ENCODE measurements at regions not wholly inside any gene's neighbourhood (a gene's known extent, or its start where the extent isn't known, plus 50 kb on each side); places are given as distances from the start of the nearest gene placed in this dataset.

GRCh38 chr4:141307241-141307689 lies 86.6 kb downstream of the ZNF330 start:
- TF ChIP-seq TEAD4 (CRISPR knock-in tag; IDR thresholded peaks at IDR 0.05) (no peak), CTCF (IDR thresholded peaks at IDR 0.05) (peak; percentile 62), NR1H2 (CRISPR knock-in tag; IDR thresholded peaks at IDR 0.05) (no peak), JUN (CRISPR knock-in tag; IDR thresholded peaks at IDR 0.05) (no peak), SP1 (CRISPR knock-in tag; conservative IDR thresholded peaks at IDR 0.05) (no peak), MAX (CRISPR knock-in tag; IDR thresholded peaks at IDR 0.05) (no peak), FOXJ3 (CRISPR knock-in tag; IDR thresholded peaks at IDR 0.05; ENCODE audit: borderline replicate concordance) (no peak), EMX1 (CRISPR knock-in tag; IDR thresholded peaks at IDR 0.05) (no peak), ZNF232 (CRISPR knock-in tag; IDR thresholded peaks at IDR 0.05) (no peak), FOXK1 (CRISPR knock-in tag; IDR thresholded peaks at IDR 0.05) (no peak), IRF1 (CRISPR knock-in tag; IDR thresholded peaks at IDR 0.05) (no peak), ZBTB21 (CRISPR knock-in tag; IDR thresholded peaks at IDR 0.05; ENCODE audit: borderline replicate concordance) (no peak)

All from WTC11 (cell line).